K562 (cell line): ENCODE measurements at regions not wholly inside any gene's neighbourhood (a gene's known extent, or its start where the extent isn't known, plus 50 kb on each side); places are given as distances from the start of the nearest gene placed in this dataset.

Experiments used
- ADNP ChIP-seq: fragments of 200-800 bp; sonication (Bioruptor generic); IDR thresholded peaks from 2 replicates; pipeline ENCODE4 v1.6.1; 2016; ENCODE audit warnings: missing genetic modification characterization, missing compliant biosample characterization
- BCOR ChIP-seq: fragments of 450-650 bp; IDR thresholded peaks from 2 replicates; pipeline ENCODE4 v1.6.1; 2016
- CBFA2T3 ChIP-seq: fragments of 450-650 bp; IDR thresholded peaks from 2 replicates; pipeline ENCODE4 v1.6.1; 2017
- CBX1 ChIP-seq: sonication (generic); IDR thresholded peaks from 2 replicates; pipeline ENCODE4 v1.6.1; 2016; ENCODE audit warnings: antibody characterized with exemption, low read depth, mild to moderate bottlenecking
- DPF2 ChIP-seq: fragments of 450-650 bp; IDR thresholded peaks from 2 replicates; pipeline ENCODE4 v1.6.1; 2016
- FOSL1 ChIP-seq: fragments of 200-800 bp; sonication (Bioruptor generic); conservative IDR thresholded peaks from 2 replicates; pipeline ENCODE4 v1.6.1; 2016; ENCODE audit warnings: missing genetic modification characterization, missing compliant biosample characterization
- HDAC1 ChIP-seq, 2 experiments: fragments of 450-650 bp; IDR thresholded peaks; 2 replicates each; pipeline ENCODE4 v1.6.1; 2016 to 2017; ENCODE audit warnings: inconsistent platforms in 1 of 2, mild to moderate bottlenecking in 1 of 2, moderate library complexity in 1 of 2
- KDM1A ChIP-seq, 2 experiments: fragments of 450-650 bp; IDR thresholded peaks; 2 replicates each; pipeline ENCODE4 v1.6.1; 2016; ENCODE audit warnings: mild to moderate bottlenecking in 2 of 2
- RBM25 ChIP-seq: fragments of 200-400 bp; formaldehyde crosslinking; IDR thresholded peaks from 2 replicates; pipeline ENCODE4 v1.6.1; 2018; ENCODE audit warnings: low read length, low read depth, moderate library complexity; ENCODE audit not compliant: severe bottlenecking
- TF ChIP-seq, protein P1 (sequence below): sonication (generic); formaldehyde crosslinking; IDR thresholded peaks from 2 replicates; pipeline ENCODE4 v1.8.0; 2022; ENCODE audit warnings: mild to moderate bottlenecking, missing genetic modification reagents
- TF ChIP-seq, protein P2 (sequence below): fragments of 450-650 bp; IDR thresholded peaks from 2 replicates; pipeline ENCODE4 v1.6.1; 2016; ENCODE audit warnings: borderline replicate concordance
- TF ChIP-seq, protein P3 (sequence below), 2 experiments: fragments of 450-650 bp in 1 of 2; sonication (generic) in 1 of 2; formaldehyde crosslinking in 1 of 2; IDR thresholded peaks in 1 of 2; conservative IDR thresholded peaks in 1 of 2; 2 replicates each; pipeline versions ENCODE4 v1.6.1 to v1.8.1; 2016 to 2023; ENCODE audit warnings: mild to moderate bottlenecking in 2 of 2, moderate library complexity in 2 of 2, inconsistent platforms in 1 of 2, missing genetic modification reagents in 1 of 2

DNA sequence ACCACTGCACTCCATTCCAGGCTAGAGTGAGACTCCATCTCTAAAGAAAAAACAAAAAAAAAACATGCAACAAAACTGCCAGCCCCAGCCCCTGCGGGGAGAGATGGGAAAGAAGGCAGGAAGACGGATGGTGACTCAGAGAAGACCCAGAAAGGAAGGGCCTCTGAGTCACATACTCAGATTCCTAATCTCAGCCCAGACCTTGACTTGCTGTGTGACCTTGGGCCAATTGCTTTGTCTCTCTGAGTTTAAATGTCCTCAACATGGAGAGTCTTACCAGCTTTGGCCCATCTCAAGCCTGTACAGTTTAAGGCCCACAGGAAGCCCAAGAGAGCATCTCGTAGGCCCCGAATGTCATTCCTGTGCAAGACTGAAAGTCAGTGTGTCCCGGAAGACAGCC, 86.5 kb upstream of the LHX1 start (continued):
- TF ChIP-seq, protein P1, sequence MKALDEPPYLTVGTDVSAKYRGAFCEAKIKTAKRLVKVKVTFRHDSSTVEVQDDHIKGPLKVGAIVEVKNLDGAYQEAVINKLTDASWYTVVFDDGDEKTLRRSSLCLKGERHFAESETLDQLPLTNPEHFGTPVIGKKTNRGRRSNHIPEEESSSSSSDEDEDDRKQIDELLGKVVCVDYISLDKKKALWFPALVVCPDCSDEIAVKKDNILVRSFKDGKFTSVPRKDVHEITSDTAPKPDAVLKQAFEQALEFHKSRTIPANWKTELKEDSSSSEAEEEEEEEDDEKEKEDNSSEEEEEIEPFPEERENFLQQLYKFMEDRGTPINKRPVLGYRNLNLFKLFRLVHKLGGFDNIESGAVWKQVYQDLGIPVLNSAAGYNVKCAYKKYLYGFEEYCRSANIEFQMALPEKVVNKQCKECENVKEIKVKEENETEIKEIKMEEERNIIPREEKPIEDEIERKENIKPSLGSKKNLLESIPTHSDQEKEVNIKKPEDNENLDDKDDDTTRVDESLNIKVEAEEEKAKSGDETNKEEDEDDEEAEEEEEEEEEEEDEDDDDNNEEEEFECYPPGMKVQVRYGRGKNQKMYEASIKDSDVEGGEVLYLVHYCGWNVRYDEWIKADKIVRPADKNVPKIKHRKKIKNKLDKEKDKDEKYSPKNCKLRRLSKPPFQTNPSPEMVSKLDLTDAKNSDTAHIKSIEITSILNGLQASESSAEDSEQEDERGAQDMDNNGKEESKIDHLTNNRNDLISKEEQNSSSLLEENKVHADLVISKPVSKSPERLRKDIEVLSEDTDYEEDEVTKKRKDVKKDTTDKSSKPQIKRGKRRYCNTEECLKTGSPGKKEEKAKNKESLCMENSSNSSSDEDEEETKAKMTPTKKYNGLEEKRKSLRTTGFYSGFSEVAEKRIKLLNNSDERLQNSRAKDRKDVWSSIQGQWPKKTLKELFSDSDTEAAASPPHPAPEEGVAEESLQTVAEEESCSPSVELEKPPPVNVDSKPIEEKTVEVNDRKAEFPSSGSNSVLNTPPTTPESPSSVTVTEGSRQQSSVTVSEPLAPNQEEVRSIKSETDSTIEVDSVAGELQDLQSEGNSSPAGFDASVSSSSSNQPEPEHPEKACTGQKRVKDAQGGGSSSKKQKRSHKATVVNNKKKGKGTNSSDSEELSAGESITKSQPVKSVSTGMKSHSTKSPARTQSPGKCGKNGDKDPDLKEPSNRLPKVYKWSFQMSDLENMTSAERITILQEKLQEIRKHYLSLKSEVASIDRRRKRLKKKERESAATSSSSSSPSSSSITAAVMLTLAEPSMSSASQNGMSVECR (CRISPR knock-in tag), result no peak
- peak; percentile 87 to 89 for TF ChIP-seq KDM1A (IDR thresholded peaks at IDR 0.05)
- TF ChIP-seq CBX1, result 0 out of 2 replicates have a peak, but pooled peaks have one; percentile 43
- TF ChIP-seq RBM25, result peak; percentile 81
- TF ChIP-seq, protein P2, sequence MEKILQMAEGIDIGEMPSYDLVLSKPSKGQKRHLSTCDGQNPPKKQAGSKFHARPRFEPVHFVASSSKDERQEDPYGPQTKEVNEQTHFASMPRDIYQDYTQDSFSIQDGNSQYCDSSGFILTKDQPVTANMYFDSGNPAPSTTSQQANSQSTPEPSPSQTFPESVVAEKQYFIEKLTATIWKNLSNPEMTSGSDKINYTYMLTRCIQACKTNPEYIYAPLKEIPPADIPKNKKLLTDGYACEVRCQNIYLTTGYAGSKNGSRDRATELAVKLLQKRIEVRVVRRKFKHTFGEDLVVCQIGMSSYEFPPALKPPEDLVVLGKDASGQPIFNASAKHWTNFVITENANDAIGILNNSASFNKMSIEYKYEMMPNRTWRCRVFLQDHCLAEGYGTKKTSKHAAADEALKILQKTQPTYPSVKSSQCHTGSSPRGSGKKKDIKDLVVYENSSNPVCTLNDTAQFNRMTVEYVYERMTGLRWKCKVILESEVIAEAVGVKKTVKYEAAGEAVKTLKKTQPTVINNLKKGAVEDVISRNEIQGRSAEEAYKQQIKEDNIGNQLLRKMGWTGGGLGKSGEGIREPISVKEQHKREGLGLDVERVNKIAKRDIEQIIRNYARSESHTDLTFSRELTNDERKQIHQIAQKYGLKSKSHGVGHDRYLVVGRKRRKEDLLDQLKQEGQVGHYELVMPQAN, result no peak
- peak; percentile 52; the same call in 1 of the 2 replicates for TF ChIP-seq ADNP
- TF ChIP-seq CBFA2T3, result 0 out of 2 replicates have a peak, but pooled peaks have one; percentile 5
- TF ChIP-seq FOSL1 (tag), result peak; percentile 83
- TF ChIP-seq BCOR, result peak; percentile 79
- peak; percentile 70 for TF ChIP-seq DPF2
- TF ChIP-seq HDAC1 (IDR thresholded peaks at IDR 0.05), result 0 out of 4 replicates have a peak, but pooled peaks of 1 of the 2 experiments have one; percentile 36
- TF ChIP-seq, protein P3, sequence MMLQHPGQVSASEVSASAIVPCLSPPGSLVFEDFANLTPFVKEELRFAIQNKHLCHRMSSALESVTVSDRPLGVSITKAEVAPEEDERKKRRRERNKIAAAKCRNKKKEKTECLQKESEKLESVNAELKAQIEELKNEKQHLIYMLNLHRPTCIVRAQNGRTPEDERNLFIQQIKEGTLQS (IDR thresholded peaks at IDR 0.05), result peak; percentile 66
- TF ChIP-seq, protein P3 (CRISPR knock-in tag; conservative IDR thresholded peaks at IDR 0.05), result no peak
- TF ChIP-seq, all 486 proteins: peak for 18
